IMR-90 (cell line): ENCODE measurements at regions not wholly inside any gene's neighbourhood (a gene's known extent, or its start where the extent isn't known, plus 50 kb on each side); places are given as distances from the start of the nearest gene placed in this dataset.

Source experiments
- ATAC-seq: fragments of 200-7000 bp; cut with Tn5 transposase; 2 replicates; pipeline ENCODE4 v1.9.1; 2020; ENCODE audit warnings: low read depth, mild to moderate bottlenecking, moderate library complexity
- BruUV-seq: library from RNA; stranded (reverse); fragments of 400-500 nt; replicated peaks from 2 replicates; lab custom pipeline; 2021; lab: Mats Ljungman, UMichigan
- CTCF ChIA-PET: fragments of 300-600 bp; formaldehyde crosslinking; extraction: SDS; loops from one replicate; lab custom pipeline; 2021; ENCODE audit warnings: antibody characterized with exemption; lab: Yijun Ruan, JAX
- POLR2A ChIA-PET: fragments of 300-600 bp; sonication (Branson Sonifier 250); formaldehyde crosslinking; loops from one replicate; lab custom pipeline; 2022; ENCODE audit warnings: antibody characterized with exemption; ENCODE audit not compliant: unreplicated experiment; lab: Charles Lee
- DNase-seq: peaks from one replicate; pipeline ENCODE4 v3.0.0; 2013
- H2AFZ ChIP-seq: replicated peaks from 2 replicates; pipeline ENCODE3; 2013; ENCODE audit warnings: low read length, mild to moderate bottlenecking; ENCODE audit not compliant: poor library complexity
- H2AK5ac ChIP-seq: 2 replicates; pipeline ENCODE4 v1.6.1; 2013; ENCODE audit warnings: low read depth, low read length, inconsistent platforms
- H2AK9ac ChIP-seq: replicated peaks from 2 replicates; pipeline ENCODE3; 2013; ENCODE audit warnings: mild to moderate bottlenecking, low read depth, low read length, moderate library complexity; ENCODE audit not compliant: poor library complexity
- H2BK120ac ChIP-seq: 2 replicates; pipeline ENCODE4 v1.6.1; 2013; ENCODE audit warnings: low read depth, low read length, inconsistent platforms
- H2BK15ac ChIP-seq: 3 replicates; pipeline ENCODE4 v1.6.1; 2013; ENCODE audit warnings: low read depth, low read length, inconsistent platforms
- H2BK20ac ChIP-seq: 2 replicates; pipeline ENCODE4 v1.6.1; 2013; ENCODE audit warnings: low read depth, mild to moderate bottlenecking, inconsistent platforms, low read length, moderate library complexity
- H2BK5ac ChIP-seq: 2 replicates; pipeline ENCODE4 v1.6.1; 2013; ENCODE audit warnings: mild to moderate bottlenecking, low read depth, low read length, inconsistent platforms; ENCODE audit not compliant: poor library complexity, severe bottlenecking
- H3K14ac ChIP-seq: replicated peaks from 2 replicates; pipeline ENCODE4 v1.6.1; 2013; ENCODE audit warnings: low read depth, low read length, inconsistent platforms
- H3K18ac ChIP-seq: 2 replicates; pipeline ENCODE4 v1.6.1; 2013; ENCODE audit warnings: low read depth, low read length, control low read depth
- H3K23ac ChIP-seq: 2 replicates; pipeline ENCODE4 v1.6.1; 2013; ENCODE audit warnings: low read depth, low read length, inconsistent platforms
- H3K27ac ChIP-seq: 2 replicates; pipeline ENCODE4 v1.5.1; 2013; ENCODE audit warnings: mild to moderate bottlenecking, control low read depth, low read length; ENCODE audit not compliant: insufficient read depth
- H3K27me3 ChIP-seq: 2 replicates; pipeline ENCODE4 v1.6.1; 2013; ENCODE audit warnings: low read length; ENCODE audit not compliant: control insufficient read depth, insufficient read depth
- H3K36me3 ChIP-seq: 2 replicates; pipeline ENCODE4 v1.6.1; 2013; ENCODE audit warnings: low read length, mixed read lengths; ENCODE audit not compliant: control insufficient read depth, insufficient read depth
- H3K4ac ChIP-seq: 2 replicates; pipeline ENCODE4 v1.6.1; 2013; ENCODE audit warnings: low read depth, low read length, inconsistent platforms
- H3K4me1 ChIP-seq: 2 replicates; pipeline ENCODE4 v1.6.1; 2013; ENCODE audit warnings: low read length, mixed read lengths; ENCODE audit not compliant: control insufficient read depth, insufficient read depth
- H3K4me2 ChIP-seq: 2 replicates; pipeline ENCODE4 v1.6.1; 2013; ENCODE audit warnings: low read depth, mild to moderate bottlenecking, control low read depth, low read length, moderate library complexity
- H3K4me3 ChIP-seq: 2 replicates; pipeline ENCODE4 v1.5.1; 2013; ENCODE audit warnings: low read depth, mild to moderate bottlenecking, control low read depth, low read length, moderate library complexity; ENCODE audit not compliant: insufficient read depth
- H3K56ac ChIP-seq: 2 replicates; pipeline ENCODE4 v1.6.1; 2013; ENCODE audit warnings: low read length, inconsistent platforms; ENCODE audit not compliant: insufficient read depth; ENCODE audit errors: extremely low read depth
- H3K79me1 ChIP-seq, 2 experiments: 2 replicates each; pipeline ENCODE4 v1.6.1; 2013; ENCODE audit warnings: low read length in 2 of 2, inconsistent platforms in 1 of 2, low read depth in 1 of 2
- H3K9ac ChIP-seq: 2 replicates; pipeline ENCODE4 v1.6.1; 2013; ENCODE audit warnings: low read depth, low read length, control low read depth
- H3K9me1 ChIP-seq: 2 replicates; pipeline ENCODE4 v1.6.1; 2013; ENCODE audit warnings: low read length, inconsistent platforms; ENCODE audit not compliant: insufficient read depth
- H3K9me3 ChIP-seq: 2 replicates; pipeline ENCODE4 v1.6.1; 2013; ENCODE audit warnings: low read length; ENCODE audit not compliant: control insufficient read depth, insufficient read depth
- H4K20me1 ChIP-seq: 2 replicates; pipeline ENCODE4 v1.6.1; 2013; ENCODE audit warnings: low read length, inconsistent platforms; ENCODE audit not compliant: insufficient read depth
- H4K5ac ChIP-seq: 2 replicates; pipeline ENCODE4 v1.6.1; 2013; ENCODE audit warnings: mild to moderate bottlenecking, low read depth, low read length, control low read depth
- H4K8ac ChIP-seq, 2 experiments: 2 replicates each; pipeline ENCODE4 v1.6.1; 2013; ENCODE audit warnings: low read depth in 2 of 2, low read length in 2 of 2, control low read depth in 1 of 2, inconsistent platforms in 1 of 2
- H4K91ac ChIP-seq: 2 replicates; pipeline ENCODE4 v1.6.1; 2013; ENCODE audit warnings: low read depth, low read length, inconsistent platforms; ENCODE audit not compliant: insufficient read depth
- BHLHE40 ChIP-seq: fragments of 150-350 bp; IDR thresholded peaks from 2 replicates; pipeline ENCODE4 v1.6.1; 2016; ENCODE audit warnings: mild to moderate bottlenecking, low read depth, low read length
- CEBPB ChIP-seq: IDR thresholded peaks from 2 replicates; pipeline ENCODE4 v1.6.1; 2012; ENCODE audit warnings: low read depth, low read length, improper control_type of control experiment
- CHD1 ChIP-seq: IDR thresholded peaks from 2 replicates; pipeline ENCODE4 v1.6.1; 2012; ENCODE audit warnings: low read depth, low read length, improper control_type of control experiment
- FOS ChIP-seq: fragments of 150-350 bp; IDR thresholded peaks from 2 replicates; pipeline ENCODE4 v1.6.1; 2016; ENCODE audit warnings: low read depth, low read length
- MAFK ChIP-seq: IDR thresholded peaks from 2 replicates; pipeline ENCODE4 v1.6.1; 2012; ENCODE audit warnings: low read depth, low read length, improper control_type of control experiment
- MAZ ChIP-seq: IDR thresholded peaks from 2 replicates; pipeline ENCODE4 v1.6.1; 2012; ENCODE audit warnings: low read depth, mild to moderate bottlenecking, low read length, improper control_type of control experiment, moderate library complexity, borderline replicate concordance
- MXI1 ChIP-seq: IDR thresholded peaks from 2 replicates; pipeline ENCODE4 v1.6.1; 2012; ENCODE audit warnings: low read depth, mild to moderate bottlenecking, low read length, moderate library complexity, borderline replicate concordance
- NFE2L2 ChIP-seq: fragments of 150-350 bp; IDR thresholded peaks from 2 replicates; pipeline ENCODE4 v1.6.1; 2016; ENCODE audit warnings: low read depth, mild to moderate bottlenecking, low read length
- POLR2A ChIP-seq: IDR thresholded peaks from 2 replicates; pipeline ENCODE4 v1.6.1; 2012; ENCODE audit warnings: mild to moderate bottlenecking, low read depth, low read length
- RAD21 ChIP-seq: IDR thresholded peaks from 2 replicates; pipeline ENCODE4 v1.6.1; 2012; ENCODE audit warnings: low read length, improper control_type of control experiment
- RCOR1 ChIP-seq: IDR thresholded peaks from 2 replicates; pipeline ENCODE4 v1.6.1; 2012; ENCODE audit warnings: mild to moderate bottlenecking, low read length, improper control_type of control experiment; ENCODE audit not compliant: insufficient replicate concordance
- SMC3 ChIP-seq: fragments of 150-350 bp; IDR thresholded peaks from 2 replicates; pipeline ENCODE4 v1.6.1; 2016; ENCODE audit warnings: low read depth, mild to moderate bottlenecking, antibody characterized with exemption, low read length, moderate library complexity
- WGBS, 2 experiments: methylation state at CpG; one replicate each; pipeline versions ENCODE4 v1.1.5 to v1.1.7; 2013; ENCODE audit warnings: missing lambda C conversion rate in 2 of 2; ENCODE audit not compliant: insufficient read length in 1 of 2; ENCODE audit errors: extremely low coverage in 2 of 2; 5-methylcytosine and 5-hydroxymethylcytosine counted together
- dilution Hi-C: fragments of 300-500 bp; cut with HindIII; formaldehyde crosslinking; loops from one replicate; pipeline ENCODE4 v1.14.3; 2018; ENCODE audit warnings: low sequenced_read_pairs; ENCODE audit not compliant: unreplicated experiment
- in situ Hi-C: fragments of 300-500 bp; cut with MboI; formaldehyde crosslinking; loops from 3 replicates; pipeline ENCODE4 v1.14.3; 2019; ENCODE audit warnings: low sequenced_read_pairs, inconsistent platforms, mixed read lengths
- intact Hi-C: fragments of 100-400 bp; cut with micrococcal nuclease; formaldehyde crosslinking; loops from 2 replicates; pipeline ENCODE4 v1.10.0; 2022
- TF ChIP-seq, protein P1 (sequence below): fragments of 150-350 bp; IDR thresholded peaks from 2 replicates; pipeline ENCODE4 v1.6.1; 2017; ENCODE audit warnings: mild to moderate bottlenecking, antibody characterized with exemption, low read length, low read depth
- TF ChIP-seq, protein P2 (sequence below): fragments of 150-350 bp; IDR thresholded peaks from 2 replicates; pipeline ENCODE4 v1.6.1; 2016; ENCODE audit warnings: low read depth, mild to moderate bottlenecking, low read length, moderate library complexity, borderline replicate concordance
- TF ChIP-seq, protein P3 (sequence below): conservative IDR thresholded peaks from 2 replicates; pipeline ENCODE4 v1.5.1; 2012; ENCODE audit warnings: mild to moderate bottlenecking, low read depth, low read length, improper control_type of control experiment

DNA sequence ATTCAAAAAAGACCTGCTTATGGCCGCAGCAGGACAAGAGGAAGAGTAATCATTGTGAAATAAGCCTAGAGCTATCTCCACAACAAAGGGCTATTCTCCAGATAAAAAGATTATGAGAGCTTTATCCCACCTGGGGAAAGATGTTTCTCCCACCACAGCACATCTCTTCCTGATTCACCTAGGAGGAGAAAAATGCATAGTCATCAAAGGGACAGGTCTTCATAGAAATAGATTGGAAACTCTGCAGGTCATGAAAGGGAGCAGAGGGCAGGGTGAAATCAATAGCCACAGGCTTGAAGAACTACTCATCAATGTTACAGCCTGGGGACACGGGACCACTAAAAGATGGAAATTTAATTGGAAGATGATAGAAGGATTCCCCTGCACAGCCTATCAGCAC lies 453.8 kb upstream of the TMEM132C start:
- dilution Hi-C loops: no loop called here
- H3K4me3 ChIP-seq: no peak overlapping the region
- no TSS peak for BruUV-seq

More for the DNA sequence above, 453.8 kb upstream of the TMEM132C start:
- H2BK15ac ChIP-seq: no peak overlapping the region
- no peak overlapping the region for H4K91ac ChIP-seq
- H3K9ac ChIP-seq: no peak overlapping the region
- no peak overlapping the region for H3K14ac ChIP-seq
- H3K56ac ChIP-seq: no peak overlapping the region
- H2AK9ac ChIP-seq: no peak overlapping the region
- no peaks in the 10 kb centered on the region for H3K36me3 ChIP-seq
- H3K27me3 ChIP-seq: no peaks in the 10 kb centered on the region
- H3K27ac ChIP-seq: no peak overlapping the region
- H3K4me1 ChIP-seq: no peaks in the 10 kb centered on the region
- H2BK120ac ChIP-seq: no peak overlapping the region
- no peak overlapping the region for H2AK5ac ChIP-seq
- POLR2A ChIA-PET: no interaction called here
- H2BK20ac ChIP-seq: no peak overlapping the region
- no peaks in the 10 kb centered on the region for H4K20me1 ChIP-seq
- H3K79me1 ChIP-seq: no peaks in the 10 kb centered on the region
- no peak overlapping the region for H3K23ac ChIP-seq
- no peak overlapping the region for H3K4ac ChIP-seq
- CTCF ChIA-PET: no interaction called here
- DNase-seq: no peak
- H3K9me3 ChIP-seq: peaks cover 16% of the 10 kb centered on the region
- no peak overlapping the region for H2BK5ac ChIP-seq
- no peak overlapping the region for H3K4me2 ChIP-seq
- H4K8ac ChIP-seq: no peak overlapping the region
- H3K9me1 ChIP-seq: no peaks in the 10 kb centered on the region
- intact Hi-C loops (no loop called here), in situ Hi-C loops (no loop called here)
- H2AFZ ChIP-seq: no peak overlapping the region
- TF ChIP-seq CHD1 (no peak), CEBPB (no peak), RAD21 (no peak), MAZ (no peak), SMC3 (no peak), BHLHE40 (no peak), MXI1 (no peak), POLR2A (no peak), RCOR1 (no peak), NFE2L2 (no peak), MAFK (no peak), FOS (no peak)
- TF ChIP-seq, protein P1, sequence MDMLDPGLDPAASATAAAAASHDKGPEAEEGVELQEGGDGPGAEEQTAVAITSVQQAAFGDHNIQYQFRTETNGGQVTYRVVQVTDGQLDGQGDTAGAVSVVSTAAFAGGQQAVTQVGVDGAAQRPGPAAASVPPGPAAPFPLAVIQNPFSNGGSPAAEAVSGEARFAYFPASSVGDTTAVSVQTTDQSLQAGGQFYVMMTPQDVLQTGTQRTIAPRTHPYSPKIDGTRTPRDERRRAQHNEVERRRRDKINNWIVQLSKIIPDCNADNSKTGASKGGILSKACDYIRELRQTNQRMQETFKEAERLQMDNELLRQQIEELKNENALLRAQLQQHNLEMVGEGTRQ: no peak
- TF ChIP-seq, protein P2, sequence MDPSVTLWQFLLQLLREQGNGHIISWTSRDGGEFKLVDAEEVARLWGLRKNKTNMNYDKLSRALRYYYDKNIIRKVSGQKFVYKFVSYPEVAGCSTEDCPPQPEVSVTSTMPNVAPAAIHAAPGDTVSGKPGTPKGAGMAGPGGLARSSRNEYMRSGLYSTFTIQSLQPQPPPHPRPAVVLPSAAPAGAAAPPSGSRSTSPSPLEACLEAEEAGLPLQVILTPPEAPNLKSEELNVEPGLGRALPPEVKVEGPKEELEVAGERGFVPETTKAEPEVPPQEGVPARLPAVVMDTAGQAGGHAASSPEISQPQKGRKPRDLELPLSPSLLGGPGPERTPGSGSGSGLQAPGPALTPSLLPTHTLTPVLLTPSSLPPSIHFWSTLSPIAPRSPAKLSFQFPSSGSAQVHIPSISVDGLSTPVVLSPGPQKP: no peak
- TF ChIP-seq, protein P3, sequence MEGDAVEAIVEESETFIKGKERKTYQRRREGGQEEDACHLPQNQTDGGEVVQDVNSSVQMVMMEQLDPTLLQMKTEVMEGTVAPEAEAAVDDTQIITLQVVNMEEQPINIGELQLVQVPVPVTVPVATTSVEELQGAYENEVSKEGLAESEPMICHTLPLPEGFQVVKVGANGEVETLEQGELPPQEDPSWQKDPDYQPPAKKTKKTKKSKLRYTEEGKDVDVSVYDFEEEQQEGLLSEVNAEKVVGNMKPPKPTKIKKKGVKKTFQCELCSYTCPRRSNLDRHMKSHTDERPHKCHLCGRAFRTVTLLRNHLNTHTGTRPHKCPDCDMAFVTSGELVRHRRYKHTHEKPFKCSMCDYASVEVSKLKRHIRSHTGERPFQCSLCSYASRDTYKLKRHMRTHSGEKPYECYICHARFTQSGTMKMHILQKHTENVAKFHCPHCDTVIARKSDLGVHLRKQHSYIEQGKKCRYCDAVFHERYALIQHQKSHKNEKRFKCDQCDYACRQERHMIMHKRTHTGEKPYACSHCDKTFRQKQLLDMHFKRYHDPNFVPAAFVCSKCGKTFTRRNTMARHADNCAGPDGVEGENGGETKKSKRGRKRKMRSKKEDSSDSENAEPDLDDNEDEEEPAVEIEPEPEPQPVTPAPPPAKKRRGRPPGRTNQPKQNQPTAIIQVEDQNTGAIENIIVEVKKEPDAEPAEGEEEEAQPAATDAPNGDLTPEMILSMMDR: no peak
- H3K18ac ChIP-seq: no peak overlapping the region
- WGBS, 2 experiments: no CpG with 5 or more reads among the region's 2 CpGs
- H4K5ac ChIP-seq: no peak overlapping the region
- no peak for ATAC-seq
